ENCODE measurements at regions not wholly inside any gene's neighbourhood (a gene's known extent, or its start where the extent isn't known, plus 50 kb on each side); places are given as distances from the start of the nearest gene placed in this dataset.
"Not testable (repeated sequence)": the region's sequence is repeated elsewhere in the genome, so short reads cannot be mapped to it uniquely, and the experiment has no call there.

GRCh38 chr7:9328296-9328695, 894.9 kb downstream of the NXPH1 start:
- intact Hi-C loops (cut with DNase I): no loop called here
- DNase-seq (ENCODE audit: low spot score) (no peak), ATAC-seq (no peak)

DNA sequence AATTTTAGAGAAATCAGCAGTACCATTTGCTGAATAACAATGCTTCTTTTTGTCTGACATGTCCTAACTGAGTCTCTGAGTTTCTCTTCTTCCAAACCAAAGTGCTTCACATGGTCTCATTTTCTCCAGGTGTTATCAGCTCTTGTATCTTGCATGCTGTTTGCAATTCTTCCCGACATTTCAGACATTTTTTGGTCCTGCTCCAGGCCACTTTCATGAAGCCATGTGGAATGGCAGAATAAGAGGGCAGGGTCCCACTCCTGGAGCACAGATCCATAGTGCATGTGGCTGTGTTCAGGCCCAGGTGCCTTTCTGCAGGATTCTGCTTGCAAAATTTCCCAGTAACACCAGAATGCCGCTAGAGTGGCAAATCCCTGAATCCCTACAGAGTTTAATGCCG, 916.2 kb downstream of the NXPH1 start:
- no peak for ATAC-seq
- DNase-seq (ENCODE audit: low spot score): no peak
- intact Hi-C loops (cut with DNase I): no loop called here

GRCh38 chr7:9391221-9391620, 957.8 kb downstream of the NXPH1 start:
- intact Hi-C loops (cut with DNase I): no loop called here
- DNase-seq (ENCODE audit: low spot score) (no peak), ATAC-seq (no peak)

DNA sequence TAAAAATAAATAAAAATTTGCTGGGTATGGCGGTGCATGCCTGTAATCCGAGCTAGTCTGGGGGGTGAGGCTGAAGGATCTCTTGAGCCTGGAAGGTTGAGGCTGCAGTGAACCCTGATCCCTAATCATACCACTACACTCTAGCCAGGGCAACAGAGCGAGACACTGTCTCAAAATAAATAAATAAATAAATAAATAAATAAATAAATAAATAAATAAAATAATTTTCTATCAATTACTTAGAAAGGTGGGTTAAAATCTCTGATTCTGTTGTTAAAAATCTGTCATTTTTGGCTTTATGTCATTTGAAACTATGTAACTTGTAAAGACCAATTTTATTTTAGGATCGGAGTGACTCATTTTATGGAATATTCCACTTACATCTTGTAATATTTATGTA, 958.6 kb downstream of the NXPH1 start:
- intact Hi-C loops (cut with DNase I): no loop called here
- DNase-seq (ENCODE audit: low spot score) (no peak), ATAC-seq (no peak)

DNA sequence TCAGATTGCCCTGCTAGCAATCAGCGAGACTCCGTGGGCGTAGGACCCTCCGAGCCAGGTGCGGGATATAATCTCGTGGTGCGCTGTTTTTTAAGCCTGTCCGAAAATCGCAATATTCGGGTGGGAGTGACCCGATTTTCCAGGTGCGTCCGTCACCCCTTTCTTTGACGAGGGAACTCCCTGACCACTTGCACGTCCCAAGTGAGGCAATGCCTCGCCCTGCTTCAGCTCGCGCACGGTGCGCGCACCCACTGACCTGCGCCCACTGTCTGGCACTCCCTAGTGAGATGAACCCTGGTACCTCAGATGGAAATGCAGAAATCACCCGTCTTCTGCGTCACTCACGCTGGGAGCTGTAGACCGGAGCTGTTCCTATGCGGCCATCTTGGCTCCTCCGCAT, 971.0 kb downstream of the NXPH1 start:
- intact Hi-C loops (cut with DNase I); DNase-seq (ENCODE audit: low spot score); ATAC-seq: not testable (repeated sequence)

GRCh38 chr7:9407816-9408215, 974.4 kb downstream of the NXPH1 start:
- no peak for ATAC-seq
- DNase-seq (ENCODE audit: low spot score): no peak
- intact Hi-C loops (cut with DNase I): no loop called here

- ATAC-seq: no peak
- DNase-seq (ENCODE audit: low spot score): no peak
- intact Hi-C loops (cut with DNase I): no loop called here
Measured at GRCh38 chr7:9453521-9453920, 1020.1 kb downstream of the NXPH1 start.

DNA sequence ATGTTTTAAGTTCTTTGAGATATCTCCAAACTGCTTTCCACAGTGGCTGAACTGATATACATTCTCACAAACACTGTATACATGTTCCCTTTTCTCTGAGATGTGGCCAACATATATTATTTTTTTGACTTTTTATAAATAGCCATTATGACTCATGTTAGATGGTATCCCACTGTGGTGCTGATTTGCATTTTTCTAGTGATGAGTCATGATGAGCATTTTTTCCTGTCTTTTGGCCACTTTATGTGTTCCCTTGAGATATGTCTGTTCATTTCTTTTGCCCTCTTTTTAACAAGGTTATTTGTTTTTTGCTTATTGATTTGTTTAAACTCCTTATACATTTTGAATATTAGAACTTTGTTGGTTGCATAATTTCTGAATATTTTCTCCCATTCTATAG, 1055.1 kb downstream of the NXPH1 start:
- intact Hi-C loops (cut with DNase I): no loop called here
- DNase-seq (ENCODE audit: low spot score) (no peak), ATAC-seq (no peak)

DNA sequence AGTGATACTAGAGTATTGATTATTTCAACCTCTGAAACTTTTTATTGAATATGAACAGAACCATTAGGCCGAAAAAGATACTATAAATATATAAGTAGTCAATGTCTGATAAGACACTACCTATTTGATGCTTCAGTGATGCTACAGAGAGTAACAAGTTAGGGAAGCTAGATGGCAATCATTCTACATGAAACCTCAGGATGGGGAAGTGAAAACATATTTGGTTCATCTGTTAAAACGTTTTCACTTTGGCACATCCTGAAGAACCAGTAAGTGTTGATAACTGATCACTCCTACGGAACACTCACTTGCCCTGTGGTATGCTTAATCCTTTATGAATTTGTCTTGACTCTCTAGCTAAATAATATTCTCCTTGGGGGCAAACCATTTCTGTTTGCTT, 1064.9 kb downstream of the NXPH1 start:
- ATAC-seq (no peak), DNase-seq (ENCODE audit: low spot score) (no peak)
- intact Hi-C loops (cut with DNase I): no loop called here

DNA sequence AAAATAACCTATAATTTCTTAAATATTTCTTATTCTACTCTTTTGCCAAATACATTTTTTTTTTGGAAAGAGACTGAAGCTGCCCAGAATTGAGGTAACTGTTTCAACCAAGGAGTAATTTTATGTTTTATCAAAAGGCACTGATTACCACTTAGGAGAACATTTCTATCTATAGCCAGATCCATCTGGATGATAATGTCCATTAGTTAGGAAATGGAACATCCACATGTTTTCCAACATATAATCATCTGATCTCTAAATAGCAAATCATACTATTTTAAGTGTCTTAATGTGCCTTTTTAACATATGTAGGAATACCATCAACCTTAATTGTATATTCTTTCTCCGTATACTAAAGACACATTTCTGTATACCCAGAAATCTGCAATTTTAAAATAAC, 1068.9 kb downstream of the NXPH1 start:
- intact Hi-C loops (cut with DNase I): no loop called here
- DNase-seq (ENCODE audit: low spot score) (no peak), ATAC-seq (no peak)

DNA sequence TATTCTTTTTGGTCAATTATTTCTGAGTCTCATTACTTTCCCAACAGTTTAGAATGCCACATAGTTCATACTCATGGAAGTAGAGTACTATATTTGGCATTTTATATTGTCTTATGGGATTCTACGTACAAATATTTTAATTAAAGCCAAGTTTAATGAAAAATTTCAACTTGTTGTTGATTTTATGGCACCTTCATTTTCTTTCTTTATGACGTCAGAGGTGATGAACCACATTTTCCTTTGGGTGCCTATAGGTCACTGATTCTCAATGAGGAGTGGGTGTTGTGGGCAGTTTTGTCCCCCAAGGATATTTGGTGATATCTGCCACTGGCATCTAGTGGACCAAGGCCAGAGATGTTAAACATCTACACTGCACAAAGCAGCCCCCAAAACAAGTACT, 1071.3 kb downstream of the NXPH1 start:
- ATAC-seq (no peak), DNase-seq (ENCODE audit: low spot score) (no peak)
- intact Hi-C loops (cut with DNase I): no loop called here

- DNase-seq (ENCODE audit: low spot score): no peak
- intact Hi-C loops (cut with DNase I): no loop called here
- no peak for ATAC-seq
Measured at GRCh38 chr7:9505516-9505915, 1072.1 kb downstream of the NXPH1 start.

DNA sequence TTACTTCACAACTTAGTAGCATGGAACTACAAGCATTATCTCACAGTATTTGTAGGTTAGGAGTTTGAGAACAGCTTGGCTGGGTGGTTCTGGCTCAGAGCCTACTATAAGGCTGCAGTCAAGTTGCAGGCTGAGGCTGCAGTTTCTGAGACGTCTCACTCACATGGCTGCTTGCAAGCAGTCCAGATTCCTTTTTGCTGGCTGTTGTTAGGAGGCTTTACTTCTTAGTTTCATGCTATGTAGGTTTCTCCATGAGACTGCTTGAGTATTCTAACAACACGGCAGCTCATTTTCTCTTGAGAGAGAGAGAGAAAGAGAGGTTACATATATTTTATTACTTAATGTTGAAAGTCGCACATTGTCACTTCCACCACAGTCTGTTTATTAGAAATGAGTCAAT, 1073.9 kb downstream of the NXPH1 start:
- intact Hi-C loops (cut with DNase I): no loop called here
- no peak for DNase-seq (ENCODE audit: low spot score)
- ATAC-seq: no peak

DNA sequence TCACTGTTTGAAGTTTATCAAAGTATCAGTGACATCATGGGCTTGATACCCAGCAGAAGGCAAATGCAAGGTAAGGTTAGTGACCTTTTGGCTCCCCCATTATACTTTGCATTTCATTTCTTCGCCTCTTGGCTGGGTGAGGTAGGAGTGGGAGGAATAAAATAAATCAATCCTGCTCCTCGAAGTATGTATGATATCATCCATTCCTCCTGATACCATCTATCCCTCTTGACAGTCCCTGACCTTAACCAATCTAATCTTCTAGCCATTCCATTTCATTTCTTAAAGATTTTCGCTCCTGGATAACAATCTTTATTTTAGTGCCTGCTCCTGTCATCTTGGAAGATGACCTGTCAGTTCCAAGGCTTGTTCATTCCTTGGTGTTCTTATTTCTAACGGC, 1083.3 kb downstream of the NXPH1 start:
- no peak for DNase-seq (ENCODE audit: low spot score)
- intact Hi-C loops (cut with DNase I): no loop called here
- no peak for ATAC-seq

DNA sequence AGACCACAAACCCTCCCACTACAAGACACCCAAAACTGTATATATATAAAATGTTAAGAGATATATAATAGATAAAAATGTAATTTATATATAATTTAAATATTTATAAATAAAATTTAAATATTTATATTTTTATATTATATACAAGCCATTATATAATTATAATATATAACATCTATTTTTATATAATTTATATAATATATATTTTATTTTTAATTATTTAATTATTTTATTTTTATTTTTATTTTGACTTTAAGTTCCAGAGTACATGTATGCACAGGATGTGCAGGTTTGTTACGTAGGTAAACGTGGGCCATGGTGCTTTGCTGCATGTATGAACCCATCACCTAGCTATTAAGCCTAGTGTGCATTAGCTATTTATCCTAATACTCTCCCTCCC, 1090.2 kb downstream of the NXPH1 start:
- no peak for ATAC-seq
- intact Hi-C loops (cut with DNase I): no loop called here
- no peak for DNase-seq (ENCODE audit: low spot score)

- DNase-seq (ENCODE audit: low spot score); ATAC-seq; intact Hi-C loops (cut with DNase I): not testable (repeated sequence)
Measured at GRCh38 chr7:9552431-9552830, 1119.0 kb downstream of the NXPH1 start.

DNA sequence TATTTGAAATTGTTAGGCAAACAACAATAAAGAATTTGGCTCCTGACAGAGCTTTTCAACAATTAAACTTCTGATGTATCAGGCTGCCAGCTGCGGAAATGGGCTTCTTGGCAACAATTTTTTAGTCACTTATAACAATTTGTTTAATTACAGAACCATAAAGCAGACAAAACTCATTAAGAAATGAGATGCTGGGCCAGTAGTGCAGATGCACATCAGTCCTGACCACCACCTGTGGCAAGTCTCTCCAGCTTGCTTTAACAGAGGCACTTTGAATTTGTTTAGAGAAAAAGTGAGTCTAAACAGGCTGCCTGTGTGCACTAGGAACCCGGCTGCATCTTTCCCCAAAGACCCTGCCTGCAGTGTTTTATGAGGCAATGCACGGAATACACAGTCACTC, 1124.4 kb downstream of the NXPH1 start:
- intact Hi-C loops (cut with DNase I): no loop called here
- ATAC-seq: no peak
- DNase-seq (ENCODE audit: low spot score): no peak

- DNase-seq (ENCODE audit: low spot score) (no peak), ATAC-seq (no peak)
- intact Hi-C loops (cut with DNase I): no loop called here
Measured at GRCh38 chr7:9575716-9576115, 1142.3 kb downstream of the NXPH1 start.

- DNase-seq (ENCODE audit: low spot score) (no peak), ATAC-seq (no peak)
- intact Hi-C loops (cut with DNase I): no loop called here
Measured at GRCh38 chr7:9582824-9583223, 1149.4 kb downstream of the NXPH1 start.

GRCh38 chr7:9598411-9598810, 1165.0 kb downstream of the NXPH1 start:
- ATAC-seq (no peak), DNase-seq (ENCODE audit: low spot score) (no peak)
- intact Hi-C loops (cut with DNase I): no loop called here

- intact Hi-C loops (cut with DNase I): no loop called here
- ATAC-seq: no peak
Measured at GRCh38 chr7:9600974-9601373, 1167.6 kb downstream of the NXPH1 start.

DNA sequence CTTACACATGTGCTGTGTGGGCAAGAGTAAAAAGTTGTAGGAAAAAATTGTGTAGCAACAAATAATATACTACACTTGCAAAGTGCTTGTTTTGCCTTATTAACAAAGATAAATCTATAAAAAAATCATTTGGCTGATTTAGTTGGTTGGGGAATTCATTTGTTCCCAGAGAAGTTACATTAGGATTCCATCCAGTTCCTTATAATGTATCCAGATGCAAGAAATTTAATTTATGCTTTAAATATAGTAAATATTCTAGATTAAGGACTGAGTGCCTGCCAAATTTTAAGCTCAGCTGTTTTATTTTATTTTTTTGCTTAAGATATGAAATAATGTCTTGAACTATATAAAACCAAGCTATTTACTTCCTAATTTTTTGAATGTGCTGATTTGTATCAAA, 1169.9 kb downstream of the NXPH1 start:
- DNase-seq (ENCODE audit: low spot score) (no peak), ATAC-seq (no peak)
- intact Hi-C loops (cut with DNase I): no loop called here

More at GRCh38 chr7:9600974-9601373, 1167.6 kb downstream of the NXPH1 start:
- DNase-seq (ENCODE audit: low spot score): no peak

All from sciatic nerve (tissue), 2 donors.